IPS-15b (cell line): ENCODE measurements at regions not wholly inside any gene's neighbourhood (a gene's known extent, or its start where the extent isn't known, plus 50 kb on each side); places are given as distances from the start of the nearest gene placed in this dataset.
"Not testable (repeated sequence)": the region's sequence is repeated elsewhere in the genome, so short reads cannot be mapped to it uniquely, and the experiment has no call there.

Experiments
- H3K27me3 ChIP-seq: one replicate; pipeline ENCODE4 v1.6.1; 2013; ENCODE audit warnings: low read length; ENCODE audit not compliant: control insufficient read depth, insufficient read depth
- H3K36me3 ChIP-seq: one replicate; pipeline ENCODE4 v1.6.1; 2013; ENCODE audit warnings: low read length; ENCODE audit not compliant: control insufficient read depth, insufficient read depth
- H3K4me1 ChIP-seq: one replicate; pipeline ENCODE4 v1.6.1; 2013; ENCODE audit warnings: mild to moderate bottlenecking, low read length; ENCODE audit not compliant: control insufficient read depth, insufficient read depth
- H3K4me3 ChIP-seq: one replicate; pipeline ENCODE4 v1.5.1; 2013; ENCODE audit warnings: low read depth, low read length
- H3K9ac ChIP-seq: one replicate; pipeline ENCODE4 v1.6.1; 2013; ENCODE audit warnings: low read depth, mild to moderate bottlenecking, low read length
- H3K9me3 ChIP-seq: one replicate; pipeline ENCODE4 v1.6.1; 2013; ENCODE audit warnings: mild to moderate bottlenecking, low read length; ENCODE audit not compliant: control insufficient read depth, insufficient read depth

DNA sequence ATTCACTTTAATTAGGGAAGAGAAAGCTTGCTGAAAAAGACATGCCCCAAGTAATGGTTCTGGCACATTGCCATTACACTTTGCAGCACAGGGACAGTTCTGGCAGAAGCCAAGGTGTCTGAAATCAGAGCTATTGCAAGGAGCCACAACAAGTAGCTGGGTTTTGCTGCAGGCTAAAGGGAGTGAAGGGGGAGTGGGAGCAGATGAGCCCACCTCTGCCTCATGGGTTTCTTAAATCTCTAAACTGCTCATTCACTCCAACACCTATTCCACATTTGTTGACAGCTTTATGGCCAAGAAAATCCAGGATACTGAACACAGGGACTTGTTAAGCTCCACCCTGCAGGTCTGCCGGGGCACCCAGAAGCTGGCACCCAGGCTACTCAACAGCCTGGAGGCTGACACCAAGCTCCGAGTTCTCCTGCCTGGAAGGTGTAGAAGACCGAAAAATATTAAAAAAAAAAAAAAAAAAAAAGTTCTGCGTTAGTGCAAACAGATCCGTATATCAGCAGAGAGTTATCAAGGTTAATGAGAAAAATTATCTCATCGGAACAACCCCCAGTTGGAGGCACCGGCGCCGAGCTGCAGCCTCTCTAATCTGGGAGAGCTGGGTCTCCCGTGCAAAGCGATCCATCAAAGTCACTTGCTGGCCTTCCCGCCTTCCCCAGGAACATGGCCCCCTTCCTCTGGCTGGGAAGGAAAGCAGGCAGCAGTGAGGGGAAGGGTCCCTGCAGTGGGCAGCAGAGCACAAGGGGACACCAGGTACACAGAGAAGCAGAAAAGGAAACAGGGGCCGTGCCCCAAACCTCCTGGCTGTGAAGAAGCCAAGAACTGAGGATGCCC, 123.7 kb downstream of the HNMT start:
- H3K4me1 ChIP-seq = no peaks in the 10 kb centered on the region
- H3K4me3 ChIP-seq = no peak overlapping the region
- no peaks in the 10 kb centered on the region for H3K36me3 ChIP-seq
- H3K27me3 ChIP-seq = no peaks in the 10 kb centered on the region
- no peaks in the 10 kb centered on the region for H3K9me3 ChIP-seq
- no peak overlapping the region for H3K9ac ChIP-seq

DNA sequence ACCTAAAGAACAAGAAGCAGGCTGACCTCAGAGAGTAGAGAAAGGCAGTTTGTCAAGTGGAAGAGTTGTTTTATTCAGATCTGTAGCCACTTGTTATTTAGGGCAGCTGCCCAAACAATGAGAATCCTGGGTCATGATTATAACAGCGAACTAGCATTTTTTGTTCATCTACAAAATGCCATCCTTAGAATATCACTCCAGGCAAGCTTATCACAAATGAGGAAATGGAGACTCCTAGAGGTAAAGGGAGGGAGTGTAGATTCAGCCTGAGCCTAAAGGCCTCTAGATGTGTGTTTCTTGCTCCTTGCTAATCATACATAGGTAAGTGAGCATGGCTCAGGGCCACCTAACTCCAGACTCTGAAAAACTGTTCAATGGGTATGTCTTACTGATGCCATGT, 126.1 kb downstream of the HNMT start:
- H3K4me1 ChIP-seq = peaks cover 10% of the 10 kb centered on the region
- no peak overlapping the region for H3K9ac ChIP-seq
- H3K36me3 ChIP-seq = no peaks in the 10 kb centered on the region
- no peaks in the 10 kb centered on the region for H3K9me3 ChIP-seq
- H3K4me3 ChIP-seq = no peak overlapping the region
- no peaks in the 10 kb centered on the region for H3K27me3 ChIP-seq

DNA sequence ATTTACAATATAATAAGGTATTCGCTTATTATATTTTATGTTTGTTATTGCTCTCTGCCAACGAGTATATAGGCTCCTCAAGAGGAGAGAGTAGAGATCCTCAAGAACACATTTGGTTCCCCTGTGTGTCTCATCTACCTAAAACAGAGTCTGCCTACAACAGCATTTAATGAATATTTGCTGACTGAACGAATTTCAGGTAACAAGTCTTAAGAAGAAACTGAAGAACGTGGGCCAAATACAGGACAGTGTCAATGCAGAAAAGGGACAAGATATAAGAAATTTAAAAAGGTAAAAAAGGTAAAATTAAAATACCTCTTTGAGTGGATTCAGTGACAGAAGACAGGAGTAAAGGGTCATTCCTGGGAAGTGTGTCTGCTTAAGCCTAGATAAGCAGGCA, 129.2 kb downstream of the HNMT start:
- no peaks in the 10 kb centered on the region for H3K9me3 ChIP-seq
- H3K36me3 ChIP-seq = no peaks in the 10 kb centered on the region
- H3K27me3 ChIP-seq = no peaks in the 10 kb centered on the region
- H3K4me1 ChIP-seq = peaks cover 10% of the 10 kb centered on the region
- no peak overlapping the region for H3K4me3 ChIP-seq
- no peak overlapping the region for H3K9ac ChIP-seq

DNA sequence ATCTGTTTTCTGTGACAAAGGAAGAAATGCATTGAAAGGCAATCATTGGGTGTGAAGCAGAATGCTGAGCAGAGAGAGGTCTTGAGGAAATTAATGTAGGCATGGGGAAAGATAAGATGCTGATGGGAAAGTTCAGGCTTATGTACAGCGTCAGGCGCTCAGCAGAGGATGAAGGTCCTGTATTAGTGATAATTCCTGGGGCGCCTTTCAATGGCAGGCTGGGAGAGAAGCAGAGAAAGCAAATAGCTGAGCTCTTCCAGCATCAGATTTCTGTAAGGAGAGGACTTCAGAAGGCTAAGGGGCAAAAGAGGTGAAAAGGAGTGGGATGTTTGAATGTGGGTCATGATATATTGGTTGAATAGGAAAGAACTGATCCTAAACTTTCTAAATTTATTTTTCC, 129.8 kb downstream of the HNMT start:
- H3K36me3 ChIP-seq = no peaks in the 10 kb centered on the region
- H3K4me3 ChIP-seq = no peak overlapping the region
- no peak overlapping the region for H3K9ac ChIP-seq
- peaks cover 10% of the 10 kb centered on the region for H3K4me1 ChIP-seq
- H3K9me3 ChIP-seq = no peaks in the 10 kb centered on the region
- H3K27me3 ChIP-seq = no peaks in the 10 kb centered on the region

DNA sequence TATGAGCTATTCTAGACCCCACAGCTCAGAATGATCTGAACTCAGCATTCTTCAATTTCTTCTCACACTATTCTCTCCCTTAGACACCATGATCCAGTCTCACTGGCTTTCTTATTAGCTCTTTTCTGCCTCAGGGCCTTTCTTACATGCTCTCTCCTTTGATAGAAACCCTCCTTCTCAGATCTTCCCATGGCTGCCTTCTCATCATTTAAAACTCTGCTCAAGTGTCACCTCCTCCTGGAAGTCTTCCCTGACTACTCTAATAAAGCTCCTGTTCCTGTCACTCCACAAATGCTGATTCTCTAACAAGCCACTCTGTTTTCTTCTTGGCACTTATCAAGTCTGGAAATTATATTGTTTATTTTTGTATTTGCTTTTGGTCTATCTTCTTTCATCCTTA, 131.1 kb downstream of the HNMT start:
- H3K9me3 ChIP-seq = no peaks in the 10 kb centered on the region
- no peaks in the 10 kb centered on the region for H3K27me3 ChIP-seq
- H3K9ac ChIP-seq = no peak overlapping the region
- H3K4me1 ChIP-seq = peaks cover 10% of the 10 kb centered on the region
- no peaks in the 10 kb centered on the region for H3K36me3 ChIP-seq
- H3K4me3 ChIP-seq = no peak overlapping the region

DNA sequence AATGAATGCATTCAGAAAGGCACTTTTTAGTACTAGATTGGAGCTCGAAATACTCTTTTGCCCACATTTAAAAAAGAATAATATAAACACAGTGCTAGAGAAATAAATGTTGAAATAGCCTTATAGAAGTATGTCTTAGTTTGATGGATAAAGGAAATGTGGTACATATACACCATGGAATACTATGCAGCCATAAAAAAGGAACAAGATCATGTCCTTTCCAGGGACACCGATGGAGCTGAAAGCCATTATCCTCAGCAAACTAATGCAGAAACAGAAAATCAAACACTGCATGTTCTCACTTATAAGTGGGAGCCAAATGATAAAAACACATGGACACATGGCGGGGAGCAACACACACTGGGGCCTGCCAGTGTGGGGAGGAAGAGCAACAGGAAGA, 135.0 kb downstream of the HNMT start:
- not testable (repeated sequence) for H3K4me1 ChIP-seq, H3K9me3 ChIP-seq, H3K27me3 ChIP-seq, H3K36me3 ChIP-seq, H3K9ac ChIP-seq, H3K4me3 ChIP-seq

DNA sequence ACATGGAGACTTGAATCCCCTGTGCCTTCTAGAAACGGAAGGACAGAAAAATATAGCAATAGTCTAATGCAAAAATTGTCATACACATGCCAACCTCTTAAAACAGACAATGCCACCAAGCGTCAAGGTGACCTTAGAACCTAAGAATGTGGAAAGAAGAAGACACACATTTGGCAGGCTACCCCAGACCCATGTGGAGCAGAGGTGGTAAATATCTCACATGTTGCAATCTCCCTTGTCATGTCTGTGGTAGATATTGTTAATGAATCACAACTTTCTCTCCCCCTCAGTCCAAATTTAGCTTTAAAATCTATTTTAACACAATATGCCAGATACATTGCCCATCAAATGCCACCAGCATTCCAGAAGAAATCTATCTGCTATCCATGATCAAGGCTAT, 137.4 kb downstream of the HNMT start:
- H3K9ac ChIP-seq = no peak overlapping the region
- H3K4me3 ChIP-seq = no peak overlapping the region
- no peaks in the 10 kb centered on the region for H3K27me3 ChIP-seq
- no peaks in the 10 kb centered on the region for H3K4me1 ChIP-seq
- no peaks in the 10 kb centered on the region for H3K9me3 ChIP-seq
- H3K36me3 ChIP-seq = no peaks in the 10 kb centered on the region

DNA sequence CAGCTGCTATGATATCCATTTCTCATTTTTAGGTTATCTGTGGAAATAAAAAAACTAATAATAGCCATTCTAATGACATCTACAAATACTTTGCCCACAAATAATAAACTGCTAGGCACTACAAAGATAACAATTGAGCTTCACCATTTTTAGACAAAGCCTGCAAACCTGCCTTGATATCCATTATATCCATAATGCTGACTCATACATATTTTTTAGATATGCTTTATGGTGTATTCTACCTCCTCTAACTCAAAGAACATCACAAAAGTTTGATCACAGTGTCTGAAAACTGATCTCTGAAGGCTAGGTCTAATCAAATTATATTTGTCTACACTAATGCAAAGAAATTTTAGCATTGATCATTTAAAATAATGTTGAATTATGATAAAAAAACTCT, 138.4 kb downstream of the HNMT start:
- Histone ChIP-seq H3K36me3 (no peaks in the 10 kb centered on the region), H3K4me3 (no peak overlapping the region), H3K27me3 (no peaks in the 10 kb centered on the region), H3K9ac (no peak overlapping the region), H3K4me1 (no peaks in the 10 kb centered on the region), H3K9me3 (no peaks in the 10 kb centered on the region)

DNA sequence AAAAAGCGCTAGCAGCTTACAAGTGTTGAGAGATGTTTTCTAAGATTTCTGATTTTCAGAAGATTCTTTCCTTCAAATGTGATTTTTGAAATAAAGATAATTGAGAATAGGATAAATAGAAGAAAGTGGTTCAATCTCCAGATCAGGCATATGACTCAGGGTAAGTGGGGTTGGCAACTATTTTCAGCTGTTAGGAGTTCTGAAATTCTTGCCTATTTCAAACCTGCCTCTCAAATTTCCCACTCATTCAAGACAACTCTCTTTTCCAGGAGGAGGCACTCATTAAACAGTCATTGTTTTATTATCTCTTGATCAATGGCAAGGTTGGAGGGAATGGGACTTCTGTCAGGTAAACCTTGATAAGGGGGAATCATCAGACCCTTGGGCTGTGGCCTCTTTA, 138.9 kb downstream of the HNMT start:
- no peaks in the 10 kb centered on the region for H3K36me3 ChIP-seq
- H3K9ac ChIP-seq = no peak overlapping the region
- H3K9me3 ChIP-seq = no peaks in the 10 kb centered on the region
- no peak overlapping the region for H3K4me3 ChIP-seq
- H3K27me3 ChIP-seq = no peaks in the 10 kb centered on the region
- no peaks in the 10 kb centered on the region for H3K4me1 ChIP-seq

DNA sequence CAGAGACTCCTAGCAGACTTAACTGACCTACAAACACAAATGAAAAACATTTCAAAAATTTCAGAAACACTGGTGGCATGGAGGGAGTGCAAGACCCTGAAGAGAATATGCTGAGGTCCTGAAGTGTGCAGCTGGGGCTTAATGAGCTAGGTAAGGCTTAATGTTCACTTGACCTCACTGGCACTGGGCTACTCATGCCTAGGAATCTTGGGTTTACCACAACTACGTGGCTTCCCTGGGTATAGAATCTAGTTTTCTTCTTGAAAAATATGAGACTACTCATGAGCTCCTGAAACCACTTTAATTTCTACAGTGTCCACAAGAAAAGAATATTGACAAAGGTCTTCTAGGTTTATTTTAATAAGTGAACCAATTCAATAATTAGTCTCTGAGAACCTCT, 139.8 kb downstream of the HNMT start:
- Histone ChIP-seq H3K9ac (no peak overlapping the region), H3K27me3 (no peaks in the 10 kb centered on the region), H3K4me1 (no peaks in the 10 kb centered on the region), H3K9me3 (no peaks in the 10 kb centered on the region), H3K36me3 (no peaks in the 10 kb centered on the region), H3K4me3 (no peak overlapping the region)

DNA sequence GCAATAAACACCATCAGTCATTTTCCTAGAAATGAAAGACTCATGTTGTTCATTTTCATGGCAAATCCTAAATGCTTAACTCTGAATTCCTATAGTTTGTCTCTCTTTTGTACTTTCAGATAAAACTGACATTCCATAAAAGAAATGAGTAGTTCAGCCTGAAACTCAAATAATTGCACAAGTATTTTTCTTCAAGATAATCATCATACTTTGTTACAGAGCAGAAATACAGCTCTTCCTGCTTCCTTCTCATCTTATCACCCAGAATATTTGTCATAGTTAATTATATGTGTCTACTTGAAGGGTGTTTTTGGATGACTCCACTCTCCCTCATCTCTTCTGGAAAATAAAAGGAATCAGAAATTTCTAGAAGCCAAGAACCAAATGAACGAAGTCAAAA, 141.1 kb downstream of the HNMT start:
- Histone ChIP-seq H3K4me3 (no peak overlapping the region), H3K36me3 (no peaks in the 10 kb centered on the region), H3K4me1 (no peaks in the 10 kb centered on the region), H3K27me3 (no peaks in the 10 kb centered on the region), H3K9ac (no peak overlapping the region), H3K9me3 (no peaks in the 10 kb centered on the region)

DNA sequence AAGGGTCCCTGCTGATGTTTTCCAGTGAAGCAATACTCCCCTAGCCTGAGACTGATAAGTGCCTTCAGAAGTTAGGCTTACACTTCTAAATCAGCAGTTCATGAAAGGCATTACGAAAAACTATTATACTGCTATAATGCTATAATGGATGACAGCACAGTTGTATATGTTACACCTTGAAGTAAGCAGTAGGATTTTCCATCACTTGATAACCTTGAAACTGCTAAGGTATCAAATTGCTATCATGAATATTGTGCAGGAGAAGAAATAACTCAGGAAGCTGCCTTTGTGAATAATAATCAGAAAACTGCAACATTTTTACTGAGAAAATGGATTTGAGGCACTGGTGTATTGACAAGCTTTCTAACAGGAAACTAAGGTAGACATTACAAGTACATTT, 142.3 kb downstream of the HNMT start:
- Histone ChIP-seq H3K4me3 (no peak overlapping the region), H3K9ac (no peak overlapping the region), H3K36me3 (no peaks in the 10 kb centered on the region), H3K9me3 (no peaks in the 10 kb centered on the region), H3K27me3 (no peaks in the 10 kb centered on the region), H3K4me1 (no peaks in the 10 kb centered on the region)
